SK-N-SH (cell line): ENCODE measurements at regions not wholly inside any gene's neighbourhood (a gene's known extent, or its start where the extent isn't known, plus 50 kb on each side); places are given as distances from the start of the nearest gene placed in this dataset.

Source experiments
- CTCF ChIA-PET: fragments of 300-600, 350-600 bp; formaldehyde crosslinking; extraction: SDS; loops from one replicate; lab custom pipeline; 2021; lab: Yijun Ruan, JAX
- POLR2A ChIA-PET: fragments of 350-600 bp; sonication (Branson Sonifier 250); formaldehyde crosslinking; extraction: SDS; loops from one replicate; lab custom pipeline; 2020; ENCODE audit warnings: antibody characterized with exemption, inconsistent platforms; lab: Yijun Ruan, JAX
- DNase-seq: peaks from one replicate; pipeline ENCODE4 v3.0.0; 2012
- H2AFZ ChIP-seq: fragments of 200-600 bp; sonication (generic); 2 replicates; pipeline ENCODE4 v1.8.1; 2016; ENCODE audit warnings: antibody characterized with exemption, mild to moderate bottlenecking, low read depth
- H3F3A ChIP-seq: fragments of 200-600 bp; sonication (generic); replicated peaks from 2 replicates; pipeline ENCODE3; 2016; ENCODE audit warnings: antibody characterized with exemption, mild to moderate bottlenecking; ENCODE audit not compliant: insufficient read depth
- H3K27ac ChIP-seq, 2 experiments: fragments of 200-500 bp in 1 of 2; fragments of 200-600 bp in 1 of 2; sonication (Bioruptor generic) in 1 of 2; sonication (generic), shearing (Covaris generic) in 1 of 2; 2 replicates each; pipeline versions ENCODE4 v1.5.1 to v1.6.1; 2014 to 2016; ENCODE audit warnings: low read depth in 2 of 2, inconsistent platforms in 1 of 2, low read length in 1 of 2, mild to moderate bottlenecking in 1 of 2, mixed read lengths in 1 of 2
- H3K27me3 ChIP-seq: fragments of 200-600 bp; sonication (generic), shearing (Covaris generic); 2 replicates; pipeline ENCODE4 v1.6.1; 2016; ENCODE audit warnings: mixed run types; ENCODE audit not compliant: insufficient read depth
- H3K36me3 ChIP-seq, 2 experiments: fragments of 200-500 bp in 1 of 2; fragments of 200-600 bp in 1 of 2; sonication (Bioruptor generic) in 1 of 2; sonication (generic) in 1 of 2; replicated peaks in 1 of 2; 2 replicates each; pipeline versions ENCODE3 to v1.5.1; 2014 to 2016; ENCODE audit warnings: low read length in 1 of 2, mild to moderate bottlenecking in 1 of 2; ENCODE audit not compliant: insufficient read depth in 2 of 2, control insufficient read depth in 1 of 2
- H3K4me1 ChIP-seq, 2 experiments: fragments of 200-500 bp in 1 of 2; fragments of 200-600 bp in 1 of 2; sonication (Bioruptor generic) in 1 of 2; sonication (generic), shearing (Covaris generic) in 1 of 2; 2 replicates each; pipeline versions ENCODE4 v1.5.1 to v1.6.1; 2014 to 2016; ENCODE audit warnings: low read depth in 1 of 2, low read length in 1 of 2, mixed run types in 1 of 2; ENCODE audit not compliant: insufficient read depth in 2 of 2, control insufficient read depth in 1 of 2
- H3K4me2 ChIP-seq: fragments of 200-600 bp; sonication (generic), shearing (Covaris generic); 2 replicates; pipeline ENCODE4 v1.6.1; 2017; ENCODE audit warnings: mixed run types
- H3K4me3 ChIP-seq, 2 experiments: fragments of 200-500 bp in 1 of 2; fragments of 200-600 bp in 1 of 2; sonication (Bioruptor generic) in 1 of 2; sonication (generic), shearing (Covaris generic) in 1 of 2; 2 replicates each; pipeline versions ENCODE4 v1.5.1 to v1.8.1; 2014 to 2016; ENCODE audit warnings: low read depth in 2 of 2, inconsistent platforms in 1 of 2, low read length in 1 of 2, mild to moderate bottlenecking in 1 of 2, mixed read lengths in 1 of 2, moderate library complexity in 1 of 2
- H3K79me2 ChIP-seq: fragments of 200-600 bp; sonication (generic); 2 replicates; pipeline ENCODE4 v1.8.1; 2017; ENCODE audit warnings: mild to moderate bottlenecking; ENCODE audit not compliant: insufficient read depth
- H3K9ac ChIP-seq: fragments of 200-600 bp; sonication (generic); 2 replicates; pipeline ENCODE4 v1.6.1; 2017; ENCODE audit warnings: mixed run types
- H3K9me2 ChIP-seq: fragments of 200-600 bp; sonication (generic); 2 replicates; pipeline ENCODE4 v1.6.1; 2017; ENCODE audit warnings: mixed run types
- H3K9me3 ChIP-seq: fragments of 200-600 bp; sonication (generic); 2 replicates; pipeline ENCODE4 v1.6.1; 2017; ENCODE audit warnings: mixed run types, mild to moderate bottlenecking, moderate library complexity
- H4K20me1 ChIP-seq: fragments of 200-600 bp; sonication (generic); 2 replicates; pipeline ENCODE4 v1.6.1; 2017; ENCODE audit warnings: mild to moderate bottlenecking, mixed run types; ENCODE audit not compliant: insufficient read depth
- ELF1 ChIP-seq: IDR thresholded peaks from 2 replicates; pipeline ENCODE4 v1.4.0; 2012
- FOSL2 ChIP-seq: IDR thresholded peaks from 2 replicates; pipeline ENCODE4 v1.4.0; 2012; ENCODE audit warnings: low read depth, mild to moderate bottlenecking, moderate library complexity, borderline replicate concordance
- MAX ChIP-seq: IDR thresholded peaks from 2 replicates; pipeline ENCODE4 v1.4.0; 2012; ENCODE audit warnings: low read depth
- NFIC ChIP-seq: IDR thresholded peaks from 2 replicates; pipeline ENCODE4 v1.4.0; 2012; ENCODE audit warnings: borderline replicate concordance
- POLR2AphosphoS5 ChIP-seq: IDR thresholded peaks from 2 replicates; pipeline ENCODE4 v1.6.1; 2012; ENCODE audit warnings: low read depth, low read length
- RAD21 ChIP-seq: IDR thresholded peaks from 2 replicates; pipeline ENCODE4 v1.6.1; 2012; ENCODE audit warnings: mild to moderate bottlenecking, low read length
- RXRA ChIP-seq: IDR thresholded peaks from 2 replicates; pipeline ENCODE4 v1.4.0; 2012; ENCODE audit warnings: low read depth, mild to moderate bottlenecking, borderline replicate concordance
- TAF1 ChIP-seq: IDR thresholded peaks from 2 replicates; pipeline ENCODE4 v1.6.1; 2012; ENCODE audit warnings: low read depth, mild to moderate bottlenecking, low read length, moderate library complexity, borderline replicate concordance
- TF ChIP-seq, protein P1 (sequence below): fragments of 150-350 bp; IDR thresholded peaks from 2 replicates; pipeline ENCODE4 v1.6.1; 2016; ENCODE audit warnings: mild to moderate bottlenecking, low read depth, low read length
- TF ChIP-seq, protein P2 (sequence below): IDR thresholded peaks from 2 replicates; pipeline ENCODE4 v1.4.0; 2012; ENCODE audit warnings: low read depth, borderline replicate concordance
- TF ChIP-seq, protein P3 (sequence below): IDR thresholded peaks from 2 replicates; pipeline ENCODE4 v1.6.1; 2012; ENCODE audit warnings: mild to moderate bottlenecking, low read depth, low read length, moderate library complexity
- TF ChIP-seq, protein P4 (sequence below): IDR thresholded peaks from 2 replicates; pipeline ENCODE4; 2012
- TF ChIP-seq, protein P5 (sequence below): fragments of 150-350 bp; IDR thresholded peaks from 2 replicates; pipeline ENCODE4 v1.6.1; 2017; ENCODE audit warnings: antibody characterized with exemption, low read length, low read depth, borderline replicate concordance

- TF ChIP-seq, protein P1, sequence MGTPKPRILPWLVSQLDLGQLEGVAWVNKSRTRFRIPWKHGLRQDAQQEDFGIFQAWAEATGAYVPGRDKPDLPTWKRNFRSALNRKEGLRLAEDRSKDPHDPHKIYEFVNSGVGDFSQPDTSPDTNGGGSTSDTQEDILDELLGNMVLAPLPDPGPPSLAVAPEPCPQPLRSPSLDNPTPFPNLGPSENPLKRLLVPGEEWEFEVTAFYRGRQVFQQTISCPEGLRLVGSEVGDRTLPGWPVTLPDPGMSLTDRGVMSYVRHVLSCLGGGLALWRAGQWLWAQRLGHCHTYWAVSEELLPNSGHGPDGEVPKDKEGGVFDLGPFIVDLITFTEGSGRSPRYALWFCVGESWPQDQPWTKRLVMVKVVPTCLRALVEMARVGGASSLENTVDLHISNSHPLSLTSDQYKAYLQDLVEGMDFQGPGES, result no peak
- TF ChIP-seq, protein P2, sequence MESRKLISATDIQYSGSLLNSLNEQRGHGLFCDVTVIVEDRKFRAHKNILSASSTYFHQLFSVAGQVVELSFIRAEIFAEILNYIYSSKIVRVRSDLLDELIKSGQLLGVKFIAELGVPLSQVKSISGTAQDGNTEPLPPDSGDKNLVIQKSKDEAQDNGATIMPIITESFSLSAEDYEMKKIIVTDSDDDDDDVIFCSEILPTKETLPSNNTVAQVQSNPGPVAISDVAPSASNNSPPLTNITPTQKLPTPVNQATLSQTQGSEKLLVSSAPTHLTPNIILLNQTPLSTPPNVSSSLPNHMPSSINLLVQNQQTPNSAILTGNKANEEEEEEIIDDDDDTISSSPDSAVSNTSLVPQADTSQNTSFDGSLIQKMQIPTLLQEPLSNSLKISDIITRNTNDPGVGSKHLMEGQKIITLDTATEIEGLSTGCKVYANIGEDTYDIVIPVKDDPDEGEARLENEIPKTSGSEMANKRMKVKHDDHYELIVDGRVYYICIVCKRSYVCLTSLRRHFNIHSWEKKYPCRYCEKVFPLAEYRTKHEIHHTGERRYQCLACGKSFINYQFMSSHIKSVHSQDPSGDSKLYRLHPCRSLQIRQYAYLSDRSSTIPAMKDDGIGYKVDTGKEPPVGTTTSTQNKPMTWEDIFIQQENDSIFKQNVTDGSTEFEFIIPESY, result no peak
- no peak for TF ChIP-seq NFIC
- TF ChIP-seq, protein P3, sequence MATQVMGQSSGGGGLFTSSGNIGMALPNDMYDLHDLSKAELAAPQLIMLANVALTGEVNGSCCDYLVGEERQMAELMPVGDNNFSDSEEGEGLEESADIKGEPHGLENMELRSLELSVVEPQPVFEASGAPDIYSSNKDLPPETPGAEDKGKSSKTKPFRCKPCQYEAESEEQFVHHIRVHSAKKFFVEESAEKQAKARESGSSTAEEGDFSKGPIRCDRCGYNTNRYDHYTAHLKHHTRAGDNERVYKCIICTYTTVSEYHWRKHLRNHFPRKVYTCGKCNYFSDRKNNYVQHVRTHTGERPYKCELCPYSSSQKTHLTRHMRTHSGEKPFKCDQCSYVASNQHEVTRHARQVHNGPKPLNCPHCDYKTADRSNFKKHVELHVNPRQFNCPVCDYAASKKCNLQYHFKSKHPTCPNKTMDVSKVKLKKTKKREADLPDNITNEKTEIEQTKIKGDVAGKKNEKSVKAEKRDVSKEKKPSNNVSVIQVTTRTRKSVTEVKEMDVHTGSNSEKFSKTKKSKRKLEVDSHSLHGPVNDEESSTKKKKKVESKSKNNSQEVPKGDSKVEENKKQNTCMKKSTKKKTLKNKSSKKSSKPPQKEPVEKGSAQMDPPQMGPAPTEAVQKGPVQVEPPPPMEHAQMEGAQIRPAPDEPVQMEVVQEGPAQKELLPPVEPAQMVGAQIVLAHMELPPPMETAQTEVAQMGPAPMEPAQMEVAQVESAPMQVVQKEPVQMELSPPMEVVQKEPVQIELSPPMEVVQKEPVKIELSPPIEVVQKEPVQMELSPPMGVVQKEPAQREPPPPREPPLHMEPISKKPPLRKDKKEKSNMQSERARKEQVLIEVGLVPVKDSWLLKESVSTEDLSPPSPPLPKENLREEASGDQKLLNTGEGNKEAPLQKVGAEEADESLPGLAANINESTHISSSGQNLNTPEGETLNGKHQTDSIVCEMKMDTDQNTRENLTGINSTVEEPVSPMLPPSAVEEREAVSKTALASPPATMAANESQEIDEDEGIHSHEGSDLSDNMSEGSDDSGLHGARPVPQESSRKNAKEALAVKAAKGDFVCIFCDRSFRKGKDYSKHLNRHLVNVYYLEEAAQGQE, result no peak
- TF ChIP-seq, protein P4, sequence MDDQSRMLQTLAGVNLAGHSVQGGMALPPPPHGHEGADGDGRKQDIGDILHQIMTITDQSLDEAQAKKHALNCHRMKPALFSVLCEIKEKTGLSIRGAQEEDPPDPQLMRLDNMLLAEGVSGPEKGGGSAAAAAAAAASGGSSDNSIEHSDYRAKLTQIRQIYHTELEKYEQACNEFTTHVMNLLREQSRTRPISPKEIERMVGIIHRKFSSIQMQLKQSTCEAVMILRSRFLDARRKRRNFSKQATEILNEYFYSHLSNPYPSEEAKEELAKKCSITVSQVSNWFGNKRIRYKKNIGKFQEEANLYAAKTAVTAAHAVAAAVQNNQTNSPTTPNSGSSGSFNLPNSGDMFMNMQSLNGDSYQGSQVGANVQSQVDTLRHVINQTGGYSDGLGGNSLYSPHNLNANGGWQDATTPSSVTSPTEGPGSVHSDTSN, result no peak
- no peak for TF ChIP-seq POLR2AphosphoS5
- TF ChIP-seq MAX, result no peak
- no peak for TF ChIP-seq FOSL2
- no peak for TF ChIP-seq RXRA
- TF ChIP-seq RAD21, result no peak
- TF ChIP-seq TAF1, result no peak
- TF ChIP-seq ELF1, result no peak
- TF ChIP-seq, protein P5, sequence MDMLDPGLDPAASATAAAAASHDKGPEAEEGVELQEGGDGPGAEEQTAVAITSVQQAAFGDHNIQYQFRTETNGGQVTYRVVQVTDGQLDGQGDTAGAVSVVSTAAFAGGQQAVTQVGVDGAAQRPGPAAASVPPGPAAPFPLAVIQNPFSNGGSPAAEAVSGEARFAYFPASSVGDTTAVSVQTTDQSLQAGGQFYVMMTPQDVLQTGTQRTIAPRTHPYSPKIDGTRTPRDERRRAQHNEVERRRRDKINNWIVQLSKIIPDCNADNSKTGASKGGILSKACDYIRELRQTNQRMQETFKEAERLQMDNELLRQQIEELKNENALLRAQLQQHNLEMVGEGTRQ, result no peak
- ChIA-PET POLR2A (no interaction called here), CTCF (no interaction called here)
- no peak overlapping the region for H3K9ac ChIP-seq
- H3K27ac ChIP-seq, result no peak overlapping the region
- H3K4me2 ChIP-seq, result no peak overlapping the region
- DNase-seq, result no peak
- H3F3A ChIP-seq, result no peaks in the 10 kb centered on the region
- H3K9me3 ChIP-seq, result no peaks in the 10 kb centered on the region
- no peaks in the 10 kb centered on the region for H3K4me1 ChIP-seq
- H3K27me3 ChIP-seq, result no peaks in the 10 kb centered on the region
- H3K4me3 ChIP-seq, result no peak overlapping the region
- H2AFZ ChIP-seq, result no peak overlapping the region
- no peaks in the 10 kb centered on the region for H3K36me3 ChIP-seq
- H3K79me2 ChIP-seq, result no peaks in the 10 kb centered on the region
- H3K9me2 ChIP-seq, result no peaks in the 10 kb centered on the region
- H4K20me1 ChIP-seq, result no peaks in the 10 kb centered on the region
Measured at GRCh38 chr13:53522034-53522433, 493.4 kb downstream of the OLFM4 start.
